ENCODE measurements at regions not wholly inside any gene's neighbourhood (a gene's known extent, or its start where the extent isn't known, plus 50 kb on each side); places are given as distances from the start of the nearest gene placed in this dataset.

DNA sequence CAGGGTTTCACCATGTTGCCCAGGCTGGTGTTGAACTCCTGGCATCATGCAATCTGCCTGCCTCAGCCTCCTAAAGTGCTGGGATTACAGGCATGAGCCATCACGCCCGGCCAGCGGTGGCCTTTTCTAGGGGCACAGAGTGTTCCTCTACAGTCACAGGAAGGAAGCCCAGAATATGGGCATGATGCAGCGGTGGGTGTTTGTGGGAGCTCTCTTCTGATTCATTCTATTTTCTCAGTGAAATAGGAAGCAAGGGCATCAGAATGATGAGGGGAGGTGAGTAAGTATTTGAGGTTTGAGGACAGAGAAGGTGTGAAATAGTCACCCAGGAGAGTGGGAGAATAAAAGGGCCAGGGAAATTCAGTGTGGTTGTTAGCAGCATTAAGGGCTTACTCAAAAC, 70.3 kb upstream of the PSME4 start:
- Histone ChIP-seq H3K27me3 (ENCODE audit: control insufficient read depth, insufficient read depth, low read length) (no peaks in the 10 kb centered on the region), H3K36me3 (ENCODE audit: control insufficient read depth, insufficient read depth, low read length) (no peaks in the 10 kb centered on the region), H3K9me3 (ENCODE audit: control insufficient read depth, insufficient read depth, low read depth, low read length) (peaks cover 7% of the 10 kb centered on the region; the same call in 1 of the 2 replicates), H3K27ac (ENCODE audit: low read length) (no peak overlapping the region), H3K4me3 (ENCODE audit: low read depth in 2 of 2, low read length in 2 of 2) (no peak overlapping the region), H3K4me1 (ENCODE audit: control insufficient read depth, insufficient read depth, low read length) (peaks cover 13% of the 10 kb centered on the region)
- no TSS peak for BruUV-seq (replicated peaks)
- TF ChIP-seq, protein P1, sequence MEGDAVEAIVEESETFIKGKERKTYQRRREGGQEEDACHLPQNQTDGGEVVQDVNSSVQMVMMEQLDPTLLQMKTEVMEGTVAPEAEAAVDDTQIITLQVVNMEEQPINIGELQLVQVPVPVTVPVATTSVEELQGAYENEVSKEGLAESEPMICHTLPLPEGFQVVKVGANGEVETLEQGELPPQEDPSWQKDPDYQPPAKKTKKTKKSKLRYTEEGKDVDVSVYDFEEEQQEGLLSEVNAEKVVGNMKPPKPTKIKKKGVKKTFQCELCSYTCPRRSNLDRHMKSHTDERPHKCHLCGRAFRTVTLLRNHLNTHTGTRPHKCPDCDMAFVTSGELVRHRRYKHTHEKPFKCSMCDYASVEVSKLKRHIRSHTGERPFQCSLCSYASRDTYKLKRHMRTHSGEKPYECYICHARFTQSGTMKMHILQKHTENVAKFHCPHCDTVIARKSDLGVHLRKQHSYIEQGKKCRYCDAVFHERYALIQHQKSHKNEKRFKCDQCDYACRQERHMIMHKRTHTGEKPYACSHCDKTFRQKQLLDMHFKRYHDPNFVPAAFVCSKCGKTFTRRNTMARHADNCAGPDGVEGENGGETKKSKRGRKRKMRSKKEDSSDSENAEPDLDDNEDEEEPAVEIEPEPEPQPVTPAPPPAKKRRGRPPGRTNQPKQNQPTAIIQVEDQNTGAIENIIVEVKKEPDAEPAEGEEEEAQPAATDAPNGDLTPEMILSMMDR (IDR thresholded peaks at IDR 0.05) = no peak
- POLR2A ChIA-PET = no interaction called here
- ATAC-seq = no peak
- intact Hi-C loops (cut with micrococcal nuclease; ENCODE audit: unreplicated experiment) = no loop called here
- no peak for DNase-seq (ENCODE audit: low read depth, low spot score)
- in situ Hi-C loops (cut with HindIII; ENCODE audit: low pct_unique_long_range_greater_than_20kb, low sequenced_read_pairs) = no loop called here
- CTCF ChIA-PET = no interaction called here

GRCh38 chr2:54040685-54041084, 69.9 kb upstream of the PSME4 start:
- no peak for TF ChIP-seq POLR2AphosphoS5 (IDR thresholded peaks at IDR 0.05; ENCODE audit: low read depth, low read length)
- TF ChIP-seq, protein P1 (IDR thresholded peaks at IDR 0.05) = no peak
- TF ChIP-seq, protein P2, sequence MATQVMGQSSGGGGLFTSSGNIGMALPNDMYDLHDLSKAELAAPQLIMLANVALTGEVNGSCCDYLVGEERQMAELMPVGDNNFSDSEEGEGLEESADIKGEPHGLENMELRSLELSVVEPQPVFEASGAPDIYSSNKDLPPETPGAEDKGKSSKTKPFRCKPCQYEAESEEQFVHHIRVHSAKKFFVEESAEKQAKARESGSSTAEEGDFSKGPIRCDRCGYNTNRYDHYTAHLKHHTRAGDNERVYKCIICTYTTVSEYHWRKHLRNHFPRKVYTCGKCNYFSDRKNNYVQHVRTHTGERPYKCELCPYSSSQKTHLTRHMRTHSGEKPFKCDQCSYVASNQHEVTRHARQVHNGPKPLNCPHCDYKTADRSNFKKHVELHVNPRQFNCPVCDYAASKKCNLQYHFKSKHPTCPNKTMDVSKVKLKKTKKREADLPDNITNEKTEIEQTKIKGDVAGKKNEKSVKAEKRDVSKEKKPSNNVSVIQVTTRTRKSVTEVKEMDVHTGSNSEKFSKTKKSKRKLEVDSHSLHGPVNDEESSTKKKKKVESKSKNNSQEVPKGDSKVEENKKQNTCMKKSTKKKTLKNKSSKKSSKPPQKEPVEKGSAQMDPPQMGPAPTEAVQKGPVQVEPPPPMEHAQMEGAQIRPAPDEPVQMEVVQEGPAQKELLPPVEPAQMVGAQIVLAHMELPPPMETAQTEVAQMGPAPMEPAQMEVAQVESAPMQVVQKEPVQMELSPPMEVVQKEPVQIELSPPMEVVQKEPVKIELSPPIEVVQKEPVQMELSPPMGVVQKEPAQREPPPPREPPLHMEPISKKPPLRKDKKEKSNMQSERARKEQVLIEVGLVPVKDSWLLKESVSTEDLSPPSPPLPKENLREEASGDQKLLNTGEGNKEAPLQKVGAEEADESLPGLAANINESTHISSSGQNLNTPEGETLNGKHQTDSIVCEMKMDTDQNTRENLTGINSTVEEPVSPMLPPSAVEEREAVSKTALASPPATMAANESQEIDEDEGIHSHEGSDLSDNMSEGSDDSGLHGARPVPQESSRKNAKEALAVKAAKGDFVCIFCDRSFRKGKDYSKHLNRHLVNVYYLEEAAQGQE (IDR thresholded peaks at IDR 0.05; ENCODE audit: insufficient read depth in 1 of 2, low read depth in 2 of 2, low read length in 1 of 2) = no peak
- no peak for TF ChIP-seq SIN3A (IDR thresholded peaks at IDR 0.05; ENCODE audit: borderline replicate concordance, insufficient read depth, low read depth, low read length)
- TF ChIP-seq TCF7L2 (IDR thresholded peaks at IDR 0.05; ENCODE audit: low read depth, low read length) = no peak
- Histone ChIP-seq H3K27ac (ENCODE audit: low read length) (peak overlapping the region; percentile 15; the same call in 1 of the 2 replicates), H3K4me3 (ENCODE audit: low read depth in 2 of 2, low read length in 2 of 2) (no peak overlapping the region), H3K27me3 (ENCODE audit: control insufficient read depth, insufficient read depth, low read length) (no peaks in the 10 kb centered on the region), H3K9me3 (ENCODE audit: control insufficient read depth, insufficient read depth, low read depth, low read length) (peaks cover 7% of the 10 kb centered on the region; the same call in 1 of the 2 replicates), H3K4me1 (ENCODE audit: control insufficient read depth, insufficient read depth, low read length) (peaks cover 13% of the 10 kb centered on the region), H3K36me3 (ENCODE audit: control insufficient read depth, insufficient read depth, low read length) (no peaks in the 10 kb centered on the region)
- intact Hi-C loops (cut with micrococcal nuclease; ENCODE audit: unreplicated experiment) (no loop called here), in situ Hi-C loops (cut with HindIII; ENCODE audit: low pct_unique_long_range_greater_than_20kb, low sequenced_read_pairs) (no loop called here)
- POLR2A ChIA-PET = no interaction called here
- CTCF ChIA-PET = no interaction called here
- ATAC-seq (no peak), DNase-seq (ENCODE audit: low read depth, low spot score) (no peak)
- BruUV-seq (replicated peaks) = no TSS peak

- no peak for DNase-seq (ENCODE audit: low read depth, low spot score)
- no peak for ATAC-seq
- Histone ChIP-seq H3K36me3 (ENCODE audit: control insufficient read depth, insufficient read depth, low read length) (no peaks in the 10 kb centered on the region), H3K27ac (ENCODE audit: low read length) (peak overlapping the region; percentile 15; the same call in 1 of the 2 replicates), H3K4me3 (ENCODE audit: low read depth in 2 of 2, low read length in 2 of 2) (no peak overlapping the region), H3K9me3 (ENCODE audit: control insufficient read depth, insufficient read depth, low read depth, low read length) (peaks cover 5% of the 10 kb centered on the region; the same call in 1 of the 2 replicates), H3K4me1 (ENCODE audit: control insufficient read depth, insufficient read depth, low read length) (peaks cover 13% of the 10 kb centered on the region), H3K27me3 (ENCODE audit: control insufficient read depth, insufficient read depth, low read length) (no peaks in the 10 kb centered on the region)
- ChIA-PET POLR2A (no interaction called here), CTCF (no interaction called here)
- intact Hi-C loops (cut with micrococcal nuclease; ENCODE audit: unreplicated experiment) (no loop called here), in situ Hi-C loops (cut with HindIII; ENCODE audit: low pct_unique_long_range_greater_than_20kb, low sequenced_read_pairs) (no loop called here)
- no TSS peak for BruUV-seq (replicated peaks)
- TF ChIP-seq, protein P2 (IDR thresholded peaks at IDR 0.05; ENCODE audit: insufficient read depth in 1 of 2, low read depth in 2 of 2, low read length in 1 of 2) = no peak
- no peak for TF ChIP-seq SIN3A (IDR thresholded peaks at IDR 0.05; ENCODE audit: borderline replicate concordance, insufficient read depth, low read depth, low read length)
- TF ChIP-seq, protein P1 (IDR thresholded peaks at IDR 0.05) = no peak
- TF ChIP-seq TCF7L2 (IDR thresholded peaks at IDR 0.05; ENCODE audit: low read depth, low read length) = no peak
- no peak for TF ChIP-seq POLR2AphosphoS5 (IDR thresholded peaks at IDR 0.05; ENCODE audit: low read depth, low read length)
Observed at GRCh38 chr2:54040250-54040649, 69.5 kb upstream of the PSME4 start.

All from Panc1 (cell line).